B cell (primary cell): ENCODE measurements at regions not wholly inside any gene's neighbourhood (a gene's known extent, or its start where the extent isn't known, plus 50 kb on each side); places are given as distances from the start of the nearest gene placed in this dataset.

Source experiments
- ATAC-seq: fragments of 200-7000 bp; cut with Tn5 transposase; one replicate; pipeline ENCODE4 v1.10.0; 2021; ENCODE audit warnings: low read depth, mild to moderate bottlenecking, moderate number of reproducible peaks, moderate library complexity
- CTCF ChIA-PET: fragments of 350-600 bp; sonication (Branson Sonifier 250); formaldehyde crosslinking; loops from one replicate; lab custom pipeline; 2021; ENCODE audit warnings: antibody characterized with exemption, inconsistent platforms; lab: Charles Lee
- POLR2A ChIA-PET: fragments of 350-600 bp; sonication (Branson Sonifier 250); formaldehyde crosslinking; loops from one replicate; lab custom pipeline; 2021; ENCODE audit warnings: antibody characterized with exemption; lab: Charles Lee
- DNase-seq: peaks from one replicate; pipeline ENCODE4 v3.0.0; 2013
- H2AFZ ChIP-seq: 2 replicates; pipeline ENCODE4 v1.6.1; 2012; ENCODE audit warnings: mild to moderate bottlenecking, low read depth, low read length; ENCODE audit not compliant: insufficient read depth, poor library complexity, severe bottlenecking
- H3K27ac ChIP-seq, 2 donors: 1 replicate in 1 of 2; 2 replicates in 1 of 2; pipeline ENCODE4 v1.5.1; 2012 to 2013; ENCODE audit warnings: low read length in 2 of 2, mild to moderate bottlenecking in 2 of 2, moderate library complexity in 1 of 2
- H3K27me3 ChIP-seq, 4 experiments: fragments of 200-600 bp in 1 of 4; sonication (generic) in 1 of 4; replicated peaks in 1 of 4; 1 replicate in 2 of 4; 2 replicates in 2 of 4; pipeline versions ENCODE4 v1.6.1 to v1.7.0; 2013 to 2016; ENCODE audit warnings: low read length in 3 of 4, mild to moderate bottlenecking in 2 of 4, mixed read lengths in 1 of 4, moderate library complexity in 1 of 4; ENCODE audit not compliant: insufficient read depth in 4 of 4, control insufficient read depth in 3 of 4; ENCODE audit errors: control extremely low read depth in 1 of 4
- H3K36me3 ChIP-seq, 2 experiments: replicated peaks in 1 of 2; 1 replicate in 1 of 2; 2 replicates in 1 of 2; pipeline versions ENCODE4 v1.6.1 to v1.7.1; 2013; ENCODE audit warnings: low read length in 1 of 2; ENCODE audit not compliant: insufficient read depth in 2 of 2, control insufficient read depth in 1 of 2; ENCODE audit errors: control extremely low read depth in 1 of 2, extremely low read depth in 1 of 2
- H3K4me1 ChIP-seq, 2 donors: fragments of 200-600 bp in 1 of 2; sonication (generic) in 1 of 2; 1 replicate in 1 of 2; 2 replicates in 1 of 2; pipeline versions ENCODE4 v1.5.1 to v1.6.1; 2013 to 2017; ENCODE audit warnings: low read length in 2 of 2; ENCODE audit not compliant: control insufficient read depth in 2 of 2, insufficient read depth in 2 of 2
- H3K4me2 ChIP-seq: replicated peaks from 2 replicates; pipeline ENCODE3; 2012; ENCODE audit warnings: mild to moderate bottlenecking, low read depth, low read length; ENCODE audit not compliant: poor library complexity, severe bottlenecking
- H3K4me3 ChIP-seq, 5 experiments: fragments of 200-600 bp in 1 of 5; sonication (generic) in 1 of 5; 1 replicate in 3 of 5; 2 replicates in 2 of 5; pipeline versions ENCODE4 v1.5.1 to v1.7.0; 2011 to 2016; ENCODE audit warnings: low read length in 4 of 5, mild to moderate bottlenecking in 4 of 5, low read depth in 2 of 5, control low read depth in 1 of 5, moderate library complexity in 1 of 5; ENCODE audit not compliant: insufficient read depth in 1 of 5; ENCODE audit errors: control extremely low read depth in 1 of 5, extremely low read depth in 1 of 5
- H3K79me2 ChIP-seq: fragments of 200-600 bp; sonication (generic); one replicate; pipeline ENCODE4 v1.6.0; 2016; ENCODE audit warnings: low read length; ENCODE audit not compliant: control insufficient read depth, insufficient read depth
- H3K9ac ChIP-seq: fragments of 200-600 bp; sonication (generic); 2 replicates; pipeline ENCODE4 v1.6.1; 2017; ENCODE audit warnings: mild to moderate bottlenecking, low read length, moderate library complexity
- H3K9me3 ChIP-seq, 3 donors: one replicate each; pipeline versions ENCODE4 v1.6.1 to v1.7.1; 2013; ENCODE audit warnings: low read length in 2 of 3; ENCODE audit not compliant: control insufficient read depth in 2 of 3, insufficient read depth in 1 of 3; ENCODE audit errors: control extremely low read depth in 1 of 3
- H4K20me1 ChIP-seq: 2 replicates; pipeline ENCODE4 v1.6.0; 2012; ENCODE audit warnings: mild to moderate bottlenecking, low read length; ENCODE audit not compliant: insufficient read depth, control insufficient read depth, poor library complexity, severe bottlenecking
- H3K27ac Mint-ChIP-seq: one replicate; pipeline ENCODE4 v1.8.0; 2021; ENCODE audit warnings: mixed read lengths
- H3K27me3 Mint-ChIP-seq: one replicate; pipeline ENCODE4 v1.8.0; 2021; ENCODE audit warnings: mixed read lengths
- H3K4me1 Mint-ChIP-seq: one replicate; pipeline ENCODE4 v1.8.0; 2021; ENCODE audit warnings: mixed read lengths
- H3K4me3 Mint-ChIP-seq: one replicate; pipeline ENCODE4 v1.8.0; 2021; ENCODE audit warnings: mixed read lengths
- H3K9me3 Mint-ChIP-seq: one replicate; pipeline ENCODE4 v1.8.0; 2022; ENCODE audit warnings: mixed read lengths; ENCODE audit not compliant: insufficient read depth
- CTCF ChIP-seq: fragments of 200-600 bp; IDR thresholded peaks from one replicate; pipeline ENCODE4 v1.8.0; 2022; ENCODE audit warnings: antibody characterized with exemption, mild to moderate bottlenecking
- EZH2 ChIP-seq: IDR thresholded peaks from 2 replicates; pipeline ENCODE4 v1.6.1; 2012; ENCODE audit warnings: borderline replicate concordance, low read depth, mild to moderate bottlenecking, moderate library complexity, low read length; ENCODE audit not compliant: insufficient read depth, poor library complexity, severe bottlenecking
- WGBS: methylation state at CpG from one replicate; pipeline ENCODE4 v1.1.5; 2013; ENCODE audit warnings: missing lambda C conversion rate; ENCODE audit not compliant: insufficient coverage; 5-methylcytosine and 5-hydroxymethylcytosine counted together
- intact Hi-C: fragments of 100-400 bp; cut with micrococcal nuclease; formaldehyde crosslinking; loops from one replicate; pipeline ENCODE4 v1.10.0; 2022

GRCh38 chr6:156634048-156634447 is 143.1 kb upstream of the ARID1B start:
- Histone ChIP-seq H3K9ac (no peak overlapping the region), H3K4me1 (peaks cover 44 to 48% of the 10 kb centered on the region in 2 donors), H4K20me1 (no peaks in the 10 kb centered on the region), H3K36me3 (no peaks in the 10 kb centered on the region), H3K79me2 (no peaks in the 10 kb centered on the region), H2AFZ (peak overlapping the region; percentile 51), H3K27me3 (no peaks in the 10 kb centered on the region), H3K4me2 (peak overlapping the region; percentile 57), H3K4me3 (peak overlapping the region in 1 of 5 experiments; percentile 37), H3K9me3 (peaks cover 0 to 5% (median 0%) of the 10 kb centered on the region in 3 donors), H3K27ac (no peak overlapping the region)
- CTCF ChIA-PET: no interaction called here
- POLR2A ChIA-PET: interaction anchor here (0.7 kb wide), 1 partner anchor 45 kb away, joined by 3 read pairs; no protein-coding TSS in a partner anchor
- ATAC-seq (no peak), DNase-seq (peak; percentile 28)
- Mint-ChIP-seq H3K27me3 (no peaks in the 10 kb centered on the region), H3K4me3 (peak overlapping the region; percentile 41), H3K27ac (peak overlapping the region; percentile 94), H3K9me3 (no peaks in the 10 kb centered on the region), H3K4me1 (peaks cover 51% of the 10 kb centered on the region)
- 89% methylated on average over 3 of the region's 4 CpGs for WGBS
- TF ChIP-seq EZH2: no peak
- intact Hi-C loops: no loop called here

- TF ChIP-seq CTCF: no peak
- no peak for DNase-seq
- no peak overlapping the region for H3K4me2 ChIP-seq
- intact Hi-C loops: no loop called here
- no peak overlapping the region for H3K9ac ChIP-seq
- Mint-ChIP-seq H3K27me3 (no peaks in the 10 kb centered on the region), H3K27ac (peak overlapping the region; percentile 22), H3K4me1 (peaks cover 49% of the 10 kb centered on the region), H3K9me3 (no peaks in the 10 kb centered on the region), H3K4me3 (peak overlapping the region; percentile 24)
- no peaks in the 10 kb centered on the region for H3K79me2 ChIP-seq
- H3K9me3 ChIP-seq: peaks cover 0 to 5% (median 0%) of the 10 kb centered on the region in 3 donors
- 96% methylated on average over 11 of the region's 11 CpGs for WGBS
- no peaks in the 10 kb centered on the region for H3K36me3 ChIP-seq
- ChIA-PET CTCF (no interaction called here), POLR2A (no interaction called here)
- H4K20me1 ChIP-seq: no peaks in the 10 kb centered on the region
- peaks cover 43 to 47% of the 10 kb centered on the region in 2 donors for H3K4me1 ChIP-seq
- no peak overlapping the region for H3K27ac ChIP-seq
- no peak overlapping the region for H3K4me3 ChIP-seq
- no peak for ATAC-seq
- no peak overlapping the region for H2AFZ ChIP-seq
- no peaks in the 10 kb centered on the region for H3K27me3 ChIP-seq
Measured at GRCh38 chr6:156633291-156633690, 143.9 kb upstream of the ARID1B start.
